ENCODE measurements at regions not wholly inside any gene's neighbourhood (a gene's known extent, or its start where the extent isn't known, plus 50 kb on each side); places are given as distances from the start of the nearest gene placed in this dataset.

- DNase-seq = no peak
Observed at GRCh38 chr4:167509551-167509950, 275.3 kb upstream of the SPOCK3 start.

GRCh38 chr4:167524091-167524490, 289.8 kb upstream of the SPOCK3 start:
- DNase-seq = no peak

DNA sequence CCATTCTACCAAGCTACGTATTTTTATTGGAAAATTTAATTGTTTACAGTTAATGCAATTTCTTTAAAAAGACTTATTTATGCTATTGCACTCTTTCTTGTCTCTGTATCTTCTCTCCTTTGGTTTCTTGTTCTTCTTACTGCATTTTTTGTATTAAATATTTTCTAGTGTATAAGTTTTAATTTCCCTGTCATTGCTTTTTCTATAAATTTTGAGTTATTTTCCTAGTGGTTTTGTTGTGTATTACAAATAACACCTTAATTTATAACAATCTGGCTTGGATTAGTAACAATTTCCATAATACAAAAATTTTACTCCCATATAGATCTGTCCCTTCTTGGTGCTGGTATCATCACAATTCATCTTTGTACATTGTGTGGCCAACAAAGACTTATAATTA, 303.5 kb upstream of the SPOCK3 start:
- no peak for DNase-seq

DNA sequence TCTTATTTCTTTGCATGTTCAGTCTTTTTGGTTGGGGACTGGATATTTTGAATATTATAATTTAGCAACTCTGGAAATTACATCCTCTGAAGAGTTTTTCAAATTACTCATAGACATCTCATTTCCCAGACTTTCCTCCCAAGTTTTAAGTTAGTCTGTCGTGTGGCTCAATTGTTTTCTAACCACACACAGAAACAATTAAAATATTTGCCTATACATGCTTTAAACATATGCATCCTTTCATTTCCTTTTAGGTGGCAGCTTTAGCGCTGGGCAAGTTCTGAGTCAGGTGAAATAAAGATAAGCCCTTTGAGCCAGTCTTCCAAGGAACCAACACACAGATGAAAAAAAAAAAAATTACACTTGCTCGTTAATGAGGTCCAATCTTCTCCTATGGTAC, 307.0 kb upstream of the SPOCK3 start:
- no peak for DNase-seq

GRCh38 chr4:167544391-167544790, 310.1 kb upstream of the SPOCK3 start:
- no peak for DNase-seq

DNA sequence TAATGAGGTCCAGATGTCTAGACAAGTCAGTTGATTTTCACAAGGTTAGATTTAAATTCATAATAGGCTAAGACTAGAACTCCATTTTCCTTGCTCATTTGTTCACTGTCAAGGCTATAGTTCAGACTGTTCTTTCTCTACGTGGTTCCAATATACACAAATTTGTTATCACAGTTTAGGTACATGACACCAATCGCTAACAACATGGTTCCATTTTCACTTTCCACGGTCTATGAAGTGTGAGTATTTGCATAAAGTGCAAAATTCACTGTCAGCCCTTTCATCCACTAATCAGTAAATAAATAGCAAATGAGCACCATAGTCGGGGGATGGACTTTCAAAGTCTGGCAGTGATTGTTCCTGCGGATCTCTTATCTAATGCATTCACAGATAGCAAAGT, 315.7 kb upstream of the SPOCK3 start:
- no peak for DNase-seq

GRCh38 chr4:167555338-167556022, 321.2 kb upstream of the SPOCK3 start:
- DNase-seq = no peak

DNA sequence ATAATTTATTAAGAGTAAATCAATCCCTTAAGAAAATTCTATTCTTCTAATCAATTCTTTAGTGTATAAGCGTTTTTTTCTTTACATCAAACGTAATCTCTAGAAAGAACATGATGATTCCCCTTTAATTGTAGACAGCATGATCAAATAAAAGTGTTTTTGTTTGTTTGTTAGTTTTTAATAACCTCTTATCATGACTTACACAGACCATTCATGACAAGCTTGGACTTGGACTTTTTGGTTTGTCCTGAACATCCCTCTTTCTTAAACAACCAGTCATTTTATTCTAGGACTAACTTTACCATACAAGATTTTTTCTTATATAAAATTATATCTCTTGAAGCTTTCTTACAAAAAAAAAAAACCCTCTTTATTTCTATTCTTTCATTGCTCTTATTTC, 344.6 kb upstream of the SPOCK3 start:
- no peak for DNase-seq

- DNase-seq = peak in 1 of 5 donors; percentile 1
Observed at GRCh38 chr4:167581449-167581965, 347.2 kb upstream of the SPOCK3 start.

DNA sequence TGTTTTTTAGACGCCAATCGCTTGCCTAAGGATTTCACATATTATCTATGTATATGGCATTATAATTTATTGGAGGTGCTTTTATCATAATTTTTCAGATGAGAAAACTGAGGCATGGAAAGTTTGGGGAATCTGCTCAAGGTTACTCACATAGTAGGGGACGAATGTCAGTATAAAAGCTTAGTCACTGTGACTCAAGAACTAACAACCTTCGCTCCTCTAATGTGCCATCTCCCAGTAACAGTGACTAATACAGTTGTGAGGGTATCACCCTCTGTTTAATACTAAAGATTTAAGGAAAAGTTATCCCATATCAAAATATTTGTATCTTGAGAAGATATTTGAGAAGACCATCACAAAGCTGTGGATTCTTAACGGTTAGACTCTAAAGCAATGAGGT, 353.1 kb upstream of the SPOCK3 start:
- no peak for DNase-seq

DNA sequence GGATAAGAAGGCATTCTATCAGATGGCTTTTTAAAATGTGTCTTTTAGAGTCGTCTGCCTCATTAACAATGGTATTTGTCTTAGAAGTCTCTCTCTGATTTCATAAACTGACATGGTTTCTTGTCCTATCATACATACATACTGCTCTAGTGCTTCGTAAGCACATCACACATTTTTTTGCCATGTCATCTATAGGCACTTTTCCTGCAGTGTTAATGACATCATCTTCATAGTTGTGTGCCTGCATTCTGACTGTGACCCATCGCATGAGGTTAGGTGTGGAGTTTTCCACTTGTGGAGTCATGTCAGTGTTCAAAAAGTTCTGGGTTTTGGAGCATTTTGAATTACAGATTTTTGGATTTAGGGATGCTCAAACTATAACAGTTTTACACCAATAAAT, 361.6 kb upstream of the SPOCK3 start:
- DNase-seq = no peak

DNA sequence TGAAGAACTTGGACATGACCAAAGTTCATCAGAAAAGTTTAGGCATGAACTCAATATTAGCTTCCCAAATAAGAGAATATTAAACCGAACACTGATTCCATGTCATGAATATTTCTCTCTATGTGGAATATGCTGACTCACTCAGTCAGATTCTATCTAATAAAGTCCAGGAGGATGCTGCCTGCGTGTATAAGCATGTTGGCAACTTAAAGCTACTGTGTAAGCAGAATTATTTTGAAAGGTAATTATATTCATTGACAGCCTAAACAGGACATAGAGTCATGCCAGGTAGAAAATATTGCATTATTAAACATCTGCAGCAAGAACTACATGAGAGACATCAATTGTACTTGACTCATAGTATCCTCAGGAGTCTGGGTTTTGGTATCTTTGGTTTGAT, 367.9 kb upstream of the SPOCK3 start:
- no peak for DNase-seq

DNA sequence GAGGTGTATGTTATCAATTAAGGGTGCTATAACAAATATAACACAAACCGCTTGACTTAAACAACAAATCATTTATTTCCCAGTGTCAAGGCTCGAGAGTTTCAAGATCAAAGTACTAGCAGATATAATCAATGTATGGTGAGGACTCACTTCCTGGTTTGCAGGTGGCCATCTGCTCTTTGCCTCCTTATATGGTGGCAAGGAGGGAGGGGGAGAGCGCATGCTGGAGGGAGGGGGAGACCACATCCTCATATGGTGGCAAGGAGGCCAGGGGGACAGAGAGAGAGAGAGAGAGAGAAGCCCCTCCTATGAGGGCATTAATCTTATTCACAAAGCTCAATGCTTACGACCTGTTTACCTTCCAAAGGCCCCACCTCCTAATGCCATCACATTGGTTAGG, 372.3 kb upstream of the SPOCK3 start:
- DNase-seq = no peak

DNA sequence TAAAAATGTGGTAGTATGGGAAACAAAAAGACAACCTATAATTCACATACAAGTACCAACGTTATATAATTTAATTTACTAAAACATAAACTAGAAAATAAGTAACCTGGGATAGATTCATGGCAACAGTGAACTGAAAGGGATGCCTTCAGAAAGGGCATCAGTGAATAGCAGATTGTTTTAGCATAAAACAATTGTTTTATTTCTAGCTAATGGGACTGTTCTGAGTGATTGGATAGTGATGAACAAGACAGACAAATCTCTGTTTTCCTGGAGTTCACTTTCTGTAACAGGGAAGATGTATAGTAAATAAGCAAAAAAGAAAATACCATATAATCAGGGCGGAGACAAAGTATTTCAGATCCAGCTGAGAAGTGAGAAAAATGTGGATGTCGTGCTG, 379.1 kb upstream of the SPOCK3 start:
- DNase-seq = no peak

DNA sequence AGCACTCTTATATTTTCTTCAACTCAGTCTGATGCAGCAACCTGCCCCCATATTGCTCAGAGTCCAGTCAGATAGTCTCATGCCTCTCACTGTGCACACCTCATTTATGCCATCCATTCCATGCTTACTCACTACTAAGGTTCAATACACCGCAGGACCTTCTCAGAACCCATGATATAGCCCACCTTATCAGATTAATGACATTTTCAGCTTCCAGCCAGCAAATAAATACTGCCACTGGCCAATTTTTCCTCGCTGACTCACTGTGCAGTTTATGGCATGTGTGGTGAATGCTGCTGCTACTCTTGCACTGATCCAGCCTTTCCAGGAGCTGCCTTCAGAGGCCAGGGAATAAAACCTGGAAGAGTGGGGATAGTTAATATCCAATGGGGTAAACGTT, 380.6 kb upstream of the SPOCK3 start:
- DNase-seq = no peak

DNA sequence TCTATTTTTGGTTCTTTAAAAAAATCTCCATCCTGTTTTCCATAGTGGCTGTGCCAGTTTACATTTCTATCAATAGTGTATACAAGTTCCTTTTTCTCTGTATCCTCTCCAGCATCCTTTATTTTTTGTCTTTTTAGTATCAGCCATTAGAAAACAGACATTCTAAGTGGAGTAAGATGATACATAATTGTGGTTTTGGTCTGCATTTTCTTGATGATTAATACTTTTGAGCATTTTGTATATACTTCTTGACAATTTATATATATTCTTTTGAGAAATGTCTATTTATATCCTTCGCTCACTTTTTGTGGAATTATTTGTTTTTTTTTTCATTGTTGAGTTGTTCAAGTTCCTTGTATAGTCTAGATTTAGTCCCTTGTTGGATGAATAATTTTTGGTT, 382.2 kb upstream of the SPOCK3 start:
- DNase-seq = no peak

GRCh38 chr4:167622481-167623240, 388.4 kb upstream of the SPOCK3 start:
- DNase-seq = peak in 1 of 5 donors; percentile 18

GRCh38 chr4:167623241-167623572, 388.9 kb upstream of the SPOCK3 start:
- no peak for DNase-seq

DNA sequence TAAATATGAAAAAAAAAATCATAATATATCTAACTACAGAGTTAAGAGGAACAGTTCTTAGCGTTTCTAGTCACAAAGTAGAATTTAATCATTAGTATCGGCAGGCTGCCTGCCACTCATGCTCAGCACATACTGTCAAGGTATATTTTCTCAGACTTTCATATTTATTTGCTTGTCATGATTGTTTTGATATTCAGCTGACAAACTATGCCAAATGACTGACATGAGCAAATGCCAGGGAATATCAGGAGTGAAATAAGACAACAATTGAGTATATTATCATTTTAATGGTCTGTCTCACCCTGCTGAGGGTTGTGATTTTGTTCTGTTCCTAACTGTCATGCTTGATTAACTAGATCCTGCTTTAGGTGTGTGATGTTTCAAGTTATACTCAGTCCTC, 395.0 kb upstream of the SPOCK3 start:
- DNase-seq = no peak

DNA sequence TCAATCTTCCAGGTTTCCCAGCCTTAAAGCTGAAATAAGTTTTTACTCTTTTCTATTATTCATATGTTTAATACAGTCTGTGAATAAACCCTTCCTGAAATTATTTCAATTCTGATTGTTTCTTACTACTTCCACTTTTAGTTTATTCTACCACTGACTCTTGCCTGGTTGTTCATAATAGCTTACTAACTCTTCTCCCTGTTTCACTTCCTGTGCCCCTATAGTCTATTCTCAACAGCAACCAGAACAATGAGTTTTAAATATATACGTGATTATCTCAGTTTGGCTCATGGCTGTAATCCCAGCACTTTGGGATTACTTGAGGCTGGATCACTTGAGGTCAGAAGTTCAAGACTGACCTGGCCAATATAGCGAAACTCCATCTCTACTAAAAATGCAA, 408.0 kb upstream of the SPOCK3 start:
- no peak for DNase-seq

GRCh38 chr4:167645358-167645757, 411.1 kb upstream of the SPOCK3 start:
- no peak for DNase-seq

- DNase-seq = no peak
Observed at GRCh38 chr4:167652267-167652666, 418.0 kb upstream of the SPOCK3 start.

DNA sequence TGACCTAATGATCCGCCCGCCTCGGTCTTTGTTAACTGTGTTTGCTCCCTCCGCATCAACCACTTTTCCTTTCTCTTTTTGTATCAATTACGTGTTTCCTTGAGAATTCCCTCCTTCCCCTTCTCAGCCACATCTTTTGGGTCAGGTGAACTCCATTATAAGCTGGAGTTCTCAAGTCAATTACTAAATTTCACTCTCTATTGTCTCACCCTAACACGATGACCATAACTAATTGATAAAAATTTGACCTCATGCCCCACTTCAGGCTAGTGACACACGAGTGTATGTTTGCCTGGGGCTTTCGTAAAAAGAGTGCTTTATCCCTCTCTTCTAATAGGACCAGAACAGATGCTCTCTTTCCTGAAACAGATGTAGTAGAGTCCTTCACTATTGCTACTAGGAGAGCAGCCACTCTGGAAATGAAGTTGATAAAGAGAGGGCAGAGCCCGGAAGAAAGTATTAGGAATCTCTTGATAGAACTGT, 403.6 kb upstream of the ANXA10 start:
- DNase-seq = no peak

- DNase-seq = no peak
Observed at GRCh38 chr4:167702391-167702790, 389.9 kb upstream of the ANXA10 start.
